GM18517 (cell line): ENCODE measurements at regions not wholly inside any gene's neighbourhood (a gene's known extent, or its start where the extent isn't known, plus 50 kb on each side); places are given as distances from the start of the nearest gene placed in this dataset.

ENCODE experiments used
- ATAC-seq: cut with Tn5 transposase; IDR thresholded peaks from one replicate; pipeline ENCODE4 v1.9.1; 2021; ENCODE audit warnings: mild to moderate bottlenecking, moderate library complexity; ENCODE audit not compliant: unreplicated experiment

- no peak for ATAC-seq
These were observed 149.2 kb upstream of the NCKAP5 start for GRCh38 chr2:133717497-133717896.

DNA sequence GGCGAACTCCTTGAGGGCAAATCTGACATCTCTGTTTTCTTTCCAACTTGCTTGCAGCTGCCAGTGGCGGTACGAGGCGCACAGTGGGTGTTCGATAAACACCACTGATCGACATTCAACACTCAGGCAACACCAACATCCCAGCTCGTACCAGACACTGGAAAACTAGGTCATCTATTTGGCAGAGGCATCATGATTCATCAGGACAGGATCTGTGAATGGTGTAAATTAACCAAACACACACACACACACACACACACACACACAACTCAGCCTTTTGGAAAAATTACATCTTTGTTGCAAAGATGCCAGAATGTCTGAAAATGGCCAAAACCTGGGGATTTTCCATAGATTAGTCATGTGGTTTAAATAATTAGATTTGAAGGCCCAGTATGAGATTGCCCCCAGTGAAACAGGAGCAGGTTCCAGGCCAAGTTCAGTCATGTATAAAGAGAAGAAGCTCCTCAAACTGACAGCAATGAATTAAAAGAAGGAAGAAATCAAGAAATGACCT lies 150.5 kb upstream of the NCKAP5 start:
- no peak for ATAC-seq

DNA sequence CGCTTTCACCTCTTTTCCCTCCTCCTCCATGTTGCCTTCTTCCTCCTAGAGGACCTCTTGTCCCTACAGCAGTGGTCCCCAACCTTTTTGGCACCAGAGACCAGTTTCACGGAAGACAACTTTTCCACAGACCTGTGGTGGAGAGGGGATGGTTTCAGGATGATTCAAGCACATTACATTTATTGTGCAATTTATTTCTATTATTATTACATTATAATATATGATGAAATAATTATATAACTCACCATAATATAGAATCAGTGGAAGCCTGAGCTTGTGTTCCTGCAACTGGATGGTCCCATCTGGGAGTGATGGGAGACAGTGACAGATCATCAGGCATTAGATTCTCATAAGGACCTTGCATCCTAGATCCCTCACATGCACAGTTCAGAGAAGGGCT lies 152.2 kb upstream of the NCKAP5 start:
- no peak for ATAC-seq

DNA sequence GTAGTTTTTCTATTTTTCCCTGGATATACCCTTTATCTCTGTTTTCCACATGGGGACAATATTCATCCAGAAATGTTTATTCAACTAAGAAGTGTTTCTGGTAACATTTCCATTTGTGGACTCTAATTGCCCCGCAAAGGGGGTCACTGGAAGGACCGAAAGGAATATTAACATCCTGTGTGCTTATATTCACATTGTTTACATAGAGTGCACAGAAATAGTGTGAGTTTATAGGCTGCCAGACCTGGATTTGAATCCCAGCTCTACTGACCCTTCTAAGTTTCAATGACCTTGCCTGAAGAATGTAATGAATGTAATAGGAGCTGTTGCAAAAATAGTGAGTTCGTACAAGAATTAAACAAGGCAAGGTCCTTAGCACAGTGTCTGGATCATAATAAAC lies 152.9 kb upstream of the NCKAP5 start:
- ATAC-seq = no peak

- no peak for ATAC-seq
These were observed 154.9 kb upstream of the NCKAP5 start for GRCh38 chr2:133723133-133723532.

DNA sequence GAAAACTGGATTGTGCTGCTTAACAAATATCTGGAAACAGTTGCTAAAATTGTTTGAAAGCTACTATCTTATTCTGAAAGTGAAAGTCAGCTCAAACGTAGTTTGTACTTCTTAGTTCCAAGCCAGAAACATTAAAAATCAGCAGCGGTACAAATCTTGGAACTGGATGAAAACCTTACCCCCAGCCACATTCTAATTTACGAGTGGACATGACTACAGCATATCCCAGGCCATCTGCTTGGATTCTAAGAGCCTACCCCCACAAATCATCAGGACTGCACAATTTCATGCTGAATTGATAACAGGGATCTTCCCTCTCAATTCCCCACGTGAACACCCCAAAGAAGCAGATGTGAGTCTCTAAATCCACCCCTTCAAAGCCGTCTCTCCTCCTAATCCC lies 158.7 kb upstream of the NCKAP5 start:
- ATAC-seq = no peak

DNA sequence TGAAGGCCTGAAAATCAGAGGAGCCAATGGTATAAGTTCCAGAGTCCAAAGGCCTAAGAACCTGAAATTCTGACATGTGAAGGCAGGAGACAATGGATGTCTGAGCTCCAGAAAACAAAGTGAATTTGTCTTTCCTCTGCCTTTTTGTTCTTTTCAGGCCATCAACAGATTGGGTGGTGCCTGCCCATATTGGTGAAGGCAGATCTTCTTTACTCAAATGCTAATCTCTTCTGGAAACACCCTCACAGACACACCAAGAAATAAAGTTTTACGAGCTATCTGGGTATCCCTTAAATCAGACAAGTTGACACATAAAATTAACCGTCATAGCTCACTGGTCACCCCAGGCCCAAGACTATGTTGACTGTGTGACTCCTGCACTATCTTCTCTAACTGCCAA lies 163.8 kb upstream of the NCKAP5 start:
- ATAC-seq = no peak

GRCh38 chr2:133732982-133733900 lies 165.0 kb upstream of the NCKAP5 start:
- ATAC-seq = no peak

DNA sequence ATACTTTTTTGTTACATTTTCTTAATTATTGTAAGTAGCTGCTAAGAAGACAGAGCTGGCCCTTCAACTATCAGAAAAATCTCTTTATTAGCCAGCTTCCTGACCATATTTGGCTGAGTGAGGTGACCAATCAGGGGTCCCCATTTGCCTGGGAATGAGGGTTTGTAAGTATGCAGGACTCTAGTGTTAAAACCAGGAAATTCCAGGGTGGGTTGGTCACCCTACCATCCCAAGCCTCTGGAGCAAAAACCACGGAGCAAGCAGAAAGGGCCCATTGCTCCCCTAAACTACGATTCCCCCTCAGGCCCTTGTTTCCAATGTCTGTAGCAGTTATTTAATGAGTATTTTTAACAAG lies 165.6 kb upstream of the NCKAP5 start:
- no peak for ATAC-seq

DNA sequence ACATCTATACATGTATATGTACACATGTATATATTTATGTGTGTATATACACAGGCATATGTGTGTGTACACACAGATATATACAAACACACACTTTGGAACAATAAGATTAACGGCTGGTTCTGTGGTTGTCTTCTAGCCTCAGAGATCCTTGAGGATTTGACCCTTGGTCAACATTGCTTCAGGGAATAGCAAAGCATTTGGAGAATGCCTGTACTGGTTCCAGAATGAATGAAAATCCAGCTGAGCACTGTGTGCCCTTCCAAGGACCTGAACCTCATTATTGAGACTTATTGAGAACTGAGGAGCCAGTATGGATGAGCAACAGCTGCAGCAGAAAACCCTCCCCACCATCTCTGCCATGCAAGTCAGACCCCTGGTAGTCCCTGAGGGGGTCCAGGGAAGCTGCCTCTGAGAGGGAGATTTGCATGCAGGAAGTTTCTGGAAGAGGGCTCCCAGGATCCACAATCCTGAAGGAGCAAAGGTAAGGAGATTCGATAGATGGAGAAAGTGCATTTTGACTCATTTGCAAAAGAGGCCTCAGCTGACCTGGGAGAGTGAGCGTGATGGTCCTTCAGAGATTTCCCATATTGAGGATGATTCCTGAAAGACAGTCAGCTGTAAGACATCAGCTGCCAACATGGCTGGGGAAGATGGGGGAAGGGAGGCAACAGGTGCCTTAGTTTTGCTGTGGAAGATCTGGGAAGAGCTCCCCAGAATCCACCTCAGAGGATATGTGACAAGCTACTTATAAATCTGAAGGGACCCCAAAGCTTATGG lies 166.6 kb upstream of the NCKAP5 start:
- no peak for ATAC-seq

GRCh38 chr2:133736674-133737073 lies 168.4 kb upstream of the NCKAP5 start:
- ATAC-seq = no peak

DNA sequence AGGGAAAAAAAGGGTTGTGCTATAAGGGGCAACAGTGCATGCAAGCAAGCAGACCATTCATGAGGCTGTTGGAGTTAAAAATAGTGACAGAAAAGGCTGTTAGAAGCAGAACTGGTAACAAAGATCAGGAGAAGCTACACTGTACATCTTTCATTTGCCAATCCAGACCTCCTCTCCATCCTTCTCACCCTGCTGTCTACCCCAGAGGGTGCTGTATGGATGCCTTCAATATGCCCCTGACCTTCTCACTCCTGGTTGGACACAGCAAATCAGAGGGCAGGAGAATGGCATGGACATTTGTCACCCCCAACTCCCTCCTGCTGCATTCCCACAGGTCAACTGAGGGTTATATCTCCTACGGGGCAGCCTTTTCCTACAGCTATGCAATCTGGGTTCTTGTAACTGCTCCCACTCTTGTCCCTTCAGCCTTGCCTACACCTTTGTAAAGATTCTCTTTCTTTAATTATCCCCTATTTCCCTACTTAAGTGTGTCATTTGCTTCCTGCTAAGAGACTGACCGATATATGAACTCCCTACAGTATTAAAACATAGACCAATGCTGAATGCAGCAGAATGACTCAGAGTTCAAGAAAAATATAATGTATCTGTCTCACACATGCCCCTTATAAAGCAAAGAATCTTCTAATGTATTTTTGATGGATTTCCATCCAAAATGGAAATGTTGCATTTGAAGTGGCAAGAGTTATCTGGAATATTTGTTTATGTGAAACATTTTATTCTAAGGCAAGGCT lies 169.2 kb upstream of the NCKAP5 start:
- no peak for ATAC-seq

GRCh38 chr2:133739039-133739438 lies 170.8 kb upstream of the NCKAP5 start:
- no peak for ATAC-seq

DNA sequence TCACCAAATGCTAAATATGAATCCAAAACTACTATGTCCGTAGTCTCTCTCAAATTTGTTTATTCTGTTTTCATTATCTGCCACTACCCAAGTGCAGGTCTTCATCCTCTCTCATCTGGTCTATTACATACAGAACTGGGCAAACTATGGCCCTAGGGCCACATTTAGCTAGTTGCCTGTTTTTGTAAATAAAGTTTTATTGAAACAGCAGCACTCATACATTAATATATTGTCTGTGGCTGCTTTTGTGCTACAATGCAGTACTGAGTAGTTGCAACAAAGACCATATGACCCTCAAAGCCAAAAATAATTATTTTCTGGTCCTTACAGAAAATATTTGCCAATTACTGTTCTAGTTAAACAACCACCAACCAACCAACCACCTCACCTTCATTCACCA lies 172.2 kb upstream of the NCKAP5 start:
- no peak for ATAC-seq

DNA sequence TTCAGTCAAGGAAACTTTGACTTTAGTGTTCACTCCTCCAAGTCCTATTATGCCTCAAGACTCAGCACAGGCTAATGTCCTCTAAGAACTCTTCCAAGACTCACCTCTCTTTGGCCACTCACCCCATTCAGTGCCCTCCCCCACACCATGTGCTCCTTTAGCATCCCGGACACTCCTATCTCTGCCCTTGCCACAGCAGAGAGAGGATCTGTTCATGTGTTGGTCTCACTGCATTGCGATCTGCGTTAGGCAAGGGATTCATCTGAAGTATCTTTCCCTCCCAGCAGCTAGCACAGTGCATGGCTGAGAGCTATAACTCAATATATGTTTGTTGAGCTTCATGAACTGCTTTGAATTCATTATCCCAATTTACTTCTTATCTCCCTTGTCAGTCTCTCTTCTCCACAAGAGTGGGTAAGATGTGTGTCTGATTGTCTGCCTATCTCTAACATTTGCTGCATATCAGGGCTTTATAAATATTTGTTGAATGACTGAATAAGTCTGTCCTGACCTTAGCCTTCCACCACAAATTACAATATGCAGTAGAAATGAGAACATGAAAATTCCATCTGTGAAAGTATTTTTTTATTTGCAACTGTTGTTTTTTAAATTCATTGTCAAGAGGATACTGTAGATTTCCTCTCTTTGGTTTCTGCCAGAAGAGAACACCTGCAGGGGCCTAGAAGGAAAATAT lies 179.9 kb upstream of the NCKAP5 start:
- no peak for ATAC-seq

GRCh38 chr2:133753665-133754064 lies 185.4 kb upstream of the NCKAP5 start:
- ATAC-seq = no peak

GRCh38 chr2:133755480-133756300 lies 187.4 kb upstream of the NCKAP5 start:
- ATAC-seq = no peak

DNA sequence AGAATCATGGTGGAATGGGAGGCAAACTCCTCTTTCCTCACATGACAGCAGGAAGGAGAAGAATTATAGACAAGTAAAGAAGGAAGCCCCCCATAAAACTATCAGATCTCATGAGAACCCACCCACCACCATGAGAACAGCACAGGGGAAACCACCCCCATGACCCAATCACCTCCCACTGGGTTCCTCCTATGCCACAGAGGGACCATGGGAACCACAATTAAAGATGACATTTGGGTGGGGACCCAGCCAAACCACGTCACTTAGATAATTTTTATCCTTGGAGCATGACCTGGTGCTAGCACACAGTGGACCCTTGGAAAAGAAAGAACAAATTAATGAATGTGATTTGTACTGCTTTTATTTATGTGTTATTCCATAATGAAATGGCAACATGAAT lies 188.6 kb upstream of the NCKAP5 start:
- ATAC-seq = no peak

GRCh38 chr2:133760376-133760775 lies 192.1 kb upstream of the NCKAP5 start:
- ATAC-seq = no peak

DNA sequence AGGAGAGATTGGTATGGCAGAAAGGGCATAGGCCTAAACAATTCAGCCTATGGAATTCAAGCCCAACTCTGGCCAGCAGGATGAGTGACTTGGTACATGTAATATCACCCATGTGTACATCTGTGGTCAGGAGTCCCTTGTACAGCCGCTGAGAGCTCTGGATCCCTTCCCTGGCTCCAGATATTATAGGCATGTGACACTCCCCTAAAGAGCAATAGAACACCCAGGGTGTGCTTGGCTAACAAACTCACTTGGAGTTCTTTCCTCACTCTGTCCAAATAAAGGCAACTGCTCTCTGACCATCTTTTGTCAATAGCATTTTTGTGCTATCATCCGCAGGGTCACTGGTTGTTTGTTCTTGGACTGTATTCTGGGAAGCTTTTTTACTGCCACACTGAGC lies 197.4 kb upstream of the NCKAP5 start:
- no peak for ATAC-seq
